Activated B cell treated with CpG ODN at 0.5 μM for 24 hours (primary cell): ENCODE measurements at regions not wholly inside any gene's neighbourhood (a gene's known extent, or its start where the extent isn't known, plus 50 kb on each side); places are given as distances from the start of the nearest gene placed in this dataset.

Experiments used
- ATAC-seq: fragments of 200-7000 bp; cut with Tn5 transposase; one replicate; pipeline ENCODE4 v1.10.0; 2021; ENCODE audit warnings: low read depth, mild to moderate bottlenecking, moderate library complexity
- CTCF ChIA-PET: fragments of 350-600 bp; sonication (Branson Sonifier 250); formaldehyde crosslinking; loops from one replicate; lab custom pipeline; 2021; ENCODE audit warnings: antibody characterized with exemption; lab: Charles Lee
- POLR2A ChIA-PET: fragments of 350-600 bp; sonication (Branson Sonifier 250); formaldehyde crosslinking; loops from one replicate; lab custom pipeline; 2021; ENCODE audit warnings: antibody characterized with exemption; lab: Charles Lee
- DNase-seq: peaks from one replicate; pipeline ENCODE4 v3.0.0; 2022
- H3K27ac Mint-ChIP-seq: one replicate; pipeline ENCODE4 v1.8.0; 2020; ENCODE audit warnings: mixed read lengths
- H3K27me3 Mint-ChIP-seq: one replicate; pipeline ENCODE4 v1.8.0; 2021; ENCODE audit warnings: mixed read lengths
- H3K36me3 Mint-ChIP-seq: one replicate; pipeline ENCODE4 v1.8.0; 2021; ENCODE audit warnings: low read depth, mixed read lengths
- H3K4me1 Mint-ChIP-seq: one replicate; pipeline ENCODE4 v1.8.0; 2021; ENCODE audit warnings: mixed read lengths
- H3K4me3 Mint-ChIP-seq: one replicate; pipeline ENCODE4 v1.8.0; 2020; ENCODE audit warnings: mild to moderate bottlenecking, mixed read lengths
- H3K9me3 Mint-ChIP-seq: one replicate; pipeline ENCODE4 v1.8.0; 2020; ENCODE audit warnings: mixed read lengths
- CTCF ChIP-seq: fragments of 200-600 bp; IDR thresholded peaks from one replicate; pipeline ENCODE4 v1.8.0; 2022; ENCODE audit warnings: antibody characterized with exemption, mild to moderate bottlenecking
- intact Hi-C: fragments of 100-400 bp; cut with micrococcal nuclease; formaldehyde crosslinking; loops from one replicate; pipeline ENCODE4 v1.15.1; 2024

GRCh38 chr7:18145160-18145559 lies 117.5 kb upstream of the PRPS1L1 start:
- Mint-ChIP-seq H3K36me3 (no peaks in the 10 kb centered on the region), H3K4me1 (peaks cover 6% of the 10 kb centered on the region), H3K27ac (no peak overlapping the region), H3K9me3 (no peaks in the 10 kb centered on the region), H3K4me3 (no peak overlapping the region), H3K27me3 (peaks cover 3% of the 10 kb centered on the region)
- no peak for DNase-seq
- ChIA-PET CTCF (no interaction called here), POLR2A (no interaction called here)
- TF ChIP-seq CTCF = no peak
- ATAC-seq = no peak
- intact Hi-C loops = no loop called here

- H3K27me3 Mint-ChIP-seq = no peaks in the 10 kb centered on the region
- ATAC-seq = no peak
- TF ChIP-seq CTCF = no peak
- POLR2A ChIA-PET = no interaction called here
- intact Hi-C loops = no loop called here
- no peak overlapping the region for H3K4me3 Mint-ChIP-seq
- no peak for DNase-seq
- no peak overlapping the region for H3K27ac Mint-ChIP-seq
- no peaks in the 10 kb centered on the region for H3K9me3 Mint-ChIP-seq
- CTCF ChIA-PET = interaction anchor here (0.6 kb wide), 2 partner anchors 214 to 635 kb away, joined by 3 to 4 read pairs; no protein-coding TSS in a partner anchor
- no peaks in the 10 kb centered on the region for H3K36me3 Mint-ChIP-seq
- H3K4me1 Mint-ChIP-seq = peaks cover 2% of the 10 kb centered on the region
Measured at GRCh38 chr7:18151422-18151821, 123.8 kb upstream of the PRPS1L1 start.

GRCh38 chr7:18153183-18153748 lies 125.6 kb upstream of the PRPS1L1 start:
- H3K27ac Mint-ChIP-seq = no peak overlapping the region
- intact Hi-C loops = no loop called here
- no peaks in the 10 kb centered on the region for H3K9me3 Mint-ChIP-seq
- CTCF ChIA-PET = no interaction called here
- DNase-seq (no peak), ATAC-seq (no peak)
- H3K4me3 Mint-ChIP-seq = no peak overlapping the region
- no peak for TF ChIP-seq CTCF
- H3K36me3 Mint-ChIP-seq = no peaks in the 10 kb centered on the region
- POLR2A ChIA-PET = no interaction called here
- H3K27me3 Mint-ChIP-seq = no peaks in the 10 kb centered on the region
- peaks cover 2% of the 10 kb centered on the region for H3K4me1 Mint-ChIP-seq

GRCh38 chr7:18154726-18155125 lies 127.1 kb upstream of the PRPS1L1 start:
- no peaks in the 10 kb centered on the region for H3K36me3 Mint-ChIP-seq
- DNase-seq (no peak), ATAC-seq (no peak)
- no peaks in the 10 kb centered on the region for H3K9me3 Mint-ChIP-seq
- intact Hi-C loops = no loop called here
- ChIA-PET CTCF (no interaction called here), POLR2A (no interaction called here)
- H3K27me3 Mint-ChIP-seq = peaks cover 2% of the 10 kb centered on the region
- H3K4me3 Mint-ChIP-seq = no peak overlapping the region
- no peak for TF ChIP-seq CTCF
- peaks cover 2% of the 10 kb centered on the region for H3K4me1 Mint-ChIP-seq
- no peak overlapping the region for H3K27ac Mint-ChIP-seq

- no peak for ATAC-seq
- H3K27ac Mint-ChIP-seq = no peak overlapping the region
- intact Hi-C loops = no loop called here
- ChIA-PET CTCF (no interaction called here), POLR2A (no interaction called here)
- peaks cover 2% of the 10 kb centered on the region for H3K4me1 Mint-ChIP-seq
- no peak overlapping the region for H3K4me3 Mint-ChIP-seq
- DNase-seq = no peak
- no peaks in the 10 kb centered on the region for H3K9me3 Mint-ChIP-seq
- no peak for TF ChIP-seq CTCF
- no peaks in the 10 kb centered on the region for H3K36me3 Mint-ChIP-seq
- peaks cover 3% of the 10 kb centered on the region for H3K27me3 Mint-ChIP-seq
Measured at GRCh38 chr7:18157233-18157632, 129.6 kb upstream of the PRPS1L1 start.
